ENCODE measurements at regions not wholly inside any gene's neighbourhood (a gene's known extent, or its start where the extent isn't known, plus 50 kb on each side); places are given as distances from the start of the nearest gene placed in this dataset.

DNA sequence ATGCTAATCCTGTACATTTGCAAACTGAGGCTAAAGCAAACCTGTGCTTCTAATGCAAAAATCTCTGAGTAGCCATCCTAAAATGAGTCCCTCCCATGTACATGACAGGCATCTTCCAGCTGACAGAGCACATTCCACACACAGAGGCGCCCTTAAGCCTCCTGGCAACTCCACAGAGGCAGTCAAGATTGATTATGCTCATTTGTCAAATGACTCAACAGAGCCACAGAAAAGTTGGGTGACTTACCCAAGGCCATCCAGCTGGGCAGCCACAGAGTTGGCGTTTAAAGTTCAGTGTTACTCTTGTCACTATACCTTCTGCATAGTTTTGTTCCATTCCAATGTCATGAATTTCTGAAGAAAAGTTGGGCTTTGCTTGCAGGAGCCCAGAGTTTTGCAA lies 394.6 kb upstream of the FGF13 start:
- ATAC-seq = peak; percentile 66

- ATAC-seq = no peak
Observed at GRCh38 chrX:139094671-139095592, 383.4 kb upstream of the FGF13 start.

- ATAC-seq = no peak
Observed at GRCh38 chrX:139093201-139093600, 381.7 kb upstream of the FGF13 start.

GRCh38 chrX:139091878-139092277 lies 380.4 kb upstream of the FGF13 start:
- ATAC-seq = no peak

DNA sequence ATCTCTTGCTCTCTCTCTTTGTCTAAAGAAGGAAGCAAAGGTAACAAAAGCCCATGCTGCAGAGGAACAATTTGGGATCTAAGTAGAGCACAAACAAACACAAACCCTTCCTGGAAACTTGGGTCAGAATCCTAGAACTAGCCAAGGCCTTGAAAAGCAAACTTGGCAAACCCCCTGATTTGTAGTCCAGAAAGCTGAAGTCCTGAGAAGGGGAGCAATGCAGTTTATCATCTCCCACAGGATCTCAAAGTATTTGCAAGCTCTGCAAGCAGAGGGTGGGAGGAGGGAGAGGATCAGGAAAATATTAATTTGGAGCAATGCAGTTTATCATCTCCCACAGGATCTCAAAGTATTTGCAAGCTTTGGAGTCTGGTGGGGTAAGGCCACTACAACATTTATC lies 379.5 kb upstream of the FGF13 start:
- no peak for ATAC-seq

DNA sequence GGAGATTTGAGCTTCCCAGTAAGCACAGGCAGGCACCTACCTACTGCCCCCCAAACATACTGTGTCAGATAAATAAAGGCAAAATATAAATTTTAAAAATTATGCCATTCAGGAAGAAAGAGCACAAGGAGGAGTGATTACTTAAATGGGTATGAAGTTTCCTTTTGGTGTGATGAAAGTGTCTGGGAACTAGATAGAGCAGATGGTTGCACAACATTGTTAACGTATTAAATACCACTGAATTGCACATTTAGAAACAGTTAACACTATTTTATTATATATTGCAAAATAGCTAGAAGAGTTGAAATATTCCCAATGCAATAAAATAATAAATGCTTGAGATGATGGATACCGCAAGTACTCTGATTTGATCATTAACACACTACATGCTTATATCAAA lies 374.7 kb upstream of the FGF13 start:
- ATAC-seq = no peak

- ATAC-seq = no peak
Observed at GRCh38 chrX:139085404-139085803, 373.9 kb upstream of the FGF13 start.

GRCh38 chrX:139083191-139083590 lies 371.7 kb upstream of the FGF13 start:
- no peak for ATAC-seq

GRCh38 chrX:139081965-139082364 lies 370.4 kb upstream of the FGF13 start:
- no peak for ATAC-seq

DNA sequence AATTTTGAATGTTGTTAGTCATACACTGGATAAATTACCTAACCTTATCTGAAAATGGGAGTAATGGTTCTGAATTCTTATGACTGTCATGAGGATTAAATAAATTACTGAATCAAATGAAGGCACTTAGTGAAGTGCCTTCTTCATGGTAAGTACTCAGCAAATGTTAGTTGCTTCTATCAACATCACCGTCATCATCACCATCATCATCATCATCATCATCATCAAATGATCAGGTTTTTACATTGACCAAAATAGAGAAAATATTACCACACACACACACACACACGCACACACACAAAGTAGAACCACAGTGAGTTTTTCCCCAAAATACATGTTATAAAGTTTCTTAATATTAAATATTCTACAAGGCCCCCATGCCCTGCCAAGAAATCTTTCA lies 368.3 kb upstream of the FGF13 start:
- ATAC-seq = no peak

DNA sequence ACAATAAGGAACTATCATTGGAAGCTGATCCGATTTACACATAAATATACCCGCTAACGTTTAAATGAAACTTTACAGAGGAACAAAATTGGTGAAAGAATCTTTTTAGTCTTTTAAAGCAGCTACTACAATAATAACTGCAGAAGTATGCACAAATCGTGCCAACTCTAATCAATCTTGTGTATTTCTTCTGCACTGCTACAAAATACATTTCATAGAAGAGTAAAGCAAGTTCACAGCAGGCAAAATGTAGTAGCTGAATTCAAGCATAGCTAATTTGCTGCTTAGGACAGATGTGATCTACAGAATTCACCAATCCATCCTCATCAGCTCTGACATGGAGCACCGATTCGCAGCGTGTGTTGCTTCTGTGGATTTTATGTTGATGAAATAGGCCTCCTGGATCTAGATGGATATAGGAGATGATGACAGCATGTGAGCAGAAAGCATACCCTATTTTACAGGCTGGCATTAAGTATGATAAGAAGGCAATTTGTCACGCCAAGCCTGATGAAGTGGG lies 367.3 kb upstream of the FGF13 start:
- ATAC-seq = no peak

- ATAC-seq = no peak
Observed at GRCh38 chrX:139078342-139078741, 366.8 kb upstream of the FGF13 start.

DNA sequence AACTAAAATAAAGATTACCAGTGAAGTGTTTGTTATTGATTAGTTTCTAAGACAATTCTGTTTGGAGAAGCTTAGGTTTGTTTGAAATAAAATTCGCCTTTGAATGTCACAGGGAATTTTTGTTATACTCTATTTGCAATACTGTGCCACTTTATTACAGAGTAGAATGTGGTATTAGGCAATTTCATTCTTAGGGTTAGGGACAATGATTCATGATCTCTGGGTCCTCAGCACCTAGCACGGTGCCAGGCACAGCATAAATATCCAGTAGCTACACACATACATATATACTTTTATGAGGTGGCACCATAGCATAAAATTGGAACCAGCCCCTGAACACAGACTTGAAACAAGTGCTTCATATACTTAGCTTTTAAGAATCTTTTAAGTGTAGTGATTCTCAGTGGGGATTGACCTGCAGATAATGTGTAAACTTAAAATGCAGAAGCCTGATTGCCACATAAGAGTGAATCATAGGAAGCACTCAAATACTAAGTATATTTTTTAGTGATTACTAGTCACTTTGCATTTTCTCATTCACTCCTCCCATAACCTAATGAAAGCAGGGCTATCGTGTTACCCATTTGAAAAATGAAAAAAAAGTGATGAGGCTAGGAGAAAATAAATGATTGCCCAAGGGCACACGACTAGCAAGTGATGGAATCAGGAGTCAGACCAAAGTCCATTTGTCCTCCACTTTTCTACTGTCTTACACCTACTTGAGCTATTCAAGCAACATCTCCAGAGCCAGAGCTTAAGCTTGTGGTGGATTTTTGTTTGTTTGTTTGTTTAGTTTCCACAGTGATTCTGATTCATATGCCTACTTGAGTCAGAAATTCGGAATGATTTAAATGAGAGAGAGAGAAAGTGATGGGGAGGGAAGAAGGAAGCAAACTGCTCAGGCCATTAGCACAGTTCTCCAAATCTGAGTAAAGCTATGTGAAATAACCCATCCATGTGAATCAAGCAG lies 366.0 kb upstream of the FGF13 start:
- no peak for ATAC-seq

DNA sequence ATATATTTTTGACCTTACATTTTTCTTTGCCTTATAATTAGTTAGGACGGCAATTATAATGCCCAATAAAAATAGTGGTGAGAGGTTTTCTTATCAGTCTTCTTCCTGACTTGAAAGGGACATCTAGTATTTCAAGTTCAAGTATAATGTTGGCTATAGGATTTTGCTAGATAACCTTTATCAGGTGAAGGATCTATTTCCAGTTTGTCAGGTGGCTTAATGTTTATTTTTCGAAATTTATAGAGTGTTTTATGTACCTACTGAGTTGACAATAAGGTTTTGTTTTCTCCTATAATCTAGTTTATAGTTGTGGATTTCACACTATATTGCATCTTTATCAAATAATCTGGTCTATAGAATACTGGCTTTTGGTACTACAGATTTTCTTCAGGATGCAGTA lies 351.8 kb upstream of the FGF13 start:
- no peak for ATAC-seq

DNA sequence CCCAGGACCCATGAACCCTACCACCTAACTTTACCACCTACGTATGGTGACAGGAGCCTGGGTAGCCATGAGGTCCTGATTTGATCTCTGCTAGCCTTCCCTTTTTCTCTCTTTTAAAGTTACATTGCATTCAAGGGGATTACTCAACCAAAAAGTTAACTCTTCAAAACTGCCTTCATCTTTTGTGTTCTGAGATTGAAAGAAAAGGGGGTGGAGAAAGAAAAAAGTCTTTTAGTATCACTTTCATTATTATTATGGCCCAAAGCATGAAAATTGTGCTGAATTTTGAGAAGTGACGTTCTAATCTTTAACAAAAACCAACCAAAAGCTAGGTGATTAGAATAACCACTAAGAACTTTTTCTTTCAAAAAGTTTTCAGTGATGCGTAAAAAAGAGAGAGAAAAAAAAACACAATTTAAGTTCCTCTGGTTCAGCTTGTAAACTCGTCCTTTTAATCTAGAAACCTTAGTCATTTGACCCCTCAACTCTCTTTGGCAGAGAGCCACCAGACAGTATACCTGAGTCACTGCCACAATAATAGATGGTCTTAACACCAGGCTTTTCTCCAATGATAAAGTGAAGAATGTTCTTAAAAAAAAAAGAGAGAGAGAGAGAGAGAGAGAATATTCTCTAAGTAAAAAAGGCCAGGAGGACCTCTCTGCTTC lies 347.4 kb upstream of the FGF13 start:
- no peak for ATAC-seq

GRCh38 chrX:139052461-139052860 lies 340.9 kb upstream of the FGF13 start:
- ATAC-seq = no peak

- ATAC-seq = no peak
Observed at GRCh38 chrX:139049465-139049864, 337.9 kb upstream of the FGF13 start.

DNA sequence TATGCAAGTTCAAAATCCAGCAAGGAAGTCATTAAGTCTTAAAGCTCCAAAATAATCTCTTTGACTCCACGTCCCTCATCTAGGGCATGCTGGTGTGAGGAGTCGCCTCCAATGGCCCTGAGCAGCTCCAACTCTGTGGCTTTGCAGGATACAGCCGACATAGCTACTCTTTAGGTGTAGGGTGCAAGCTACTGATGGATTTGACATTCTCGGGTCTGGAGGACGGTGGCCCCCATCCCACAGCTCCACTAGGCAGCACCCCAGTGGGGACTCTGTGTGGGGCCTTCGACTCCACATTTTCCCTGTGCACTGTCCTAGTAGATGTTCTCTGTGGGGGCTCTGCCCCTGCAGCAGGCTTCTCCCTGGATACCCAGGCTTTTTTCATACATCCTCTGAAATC lies 333.2 kb upstream of the FGF13 start:
- ATAC-seq = no peak

DNA sequence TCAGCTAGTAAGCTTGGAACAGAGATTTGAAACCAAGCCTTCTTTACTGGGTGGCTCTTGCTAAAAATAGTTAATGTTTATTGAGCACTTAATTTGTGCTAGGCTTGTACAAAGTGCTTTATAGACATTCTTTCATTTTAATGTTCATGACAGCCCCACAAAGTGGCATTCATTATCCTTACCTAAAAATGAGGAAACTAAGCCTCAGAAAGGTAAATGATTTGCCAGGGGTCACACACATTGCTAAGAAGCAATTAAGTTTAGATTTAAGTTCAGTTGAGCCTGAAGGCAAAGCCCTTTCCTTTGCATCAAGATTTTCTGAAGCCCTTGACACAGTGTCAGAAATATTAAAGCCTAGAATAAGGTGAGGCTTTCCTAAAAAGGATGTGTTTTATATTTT lies 327.5 kb upstream of the FGF13 start:
- ATAC-seq = no peak

- no peak for ATAC-seq
Observed at GRCh38 chrX:139026811-139027210, 315.3 kb upstream of the FGF13 start.

DNA sequence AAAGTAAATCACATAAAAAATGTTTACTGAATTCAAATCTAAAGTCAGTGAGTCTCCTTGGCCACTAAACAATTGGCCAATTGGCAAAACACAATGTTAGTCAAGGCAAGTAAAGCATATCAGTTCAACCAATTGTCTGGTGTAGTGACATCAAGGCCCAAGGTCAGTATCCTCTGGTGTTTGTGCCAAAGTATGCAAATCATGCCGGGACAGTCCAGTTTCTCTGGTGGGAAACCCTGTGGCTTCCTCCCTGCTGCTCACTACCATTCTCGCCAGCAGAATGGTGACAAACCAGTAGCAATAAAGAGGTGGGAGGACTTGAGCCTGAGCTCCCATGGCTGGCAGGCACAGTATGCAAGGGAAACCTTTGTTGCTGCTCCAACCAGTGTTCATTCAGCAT lies 314.9 kb upstream of the FGF13 start:
- ATAC-seq = no peak

- peak; percentile 71 for ATAC-seq
Observed at GRCh38 chrX:139025816-139026215, 314.3 kb upstream of the FGF13 start.

DNA sequence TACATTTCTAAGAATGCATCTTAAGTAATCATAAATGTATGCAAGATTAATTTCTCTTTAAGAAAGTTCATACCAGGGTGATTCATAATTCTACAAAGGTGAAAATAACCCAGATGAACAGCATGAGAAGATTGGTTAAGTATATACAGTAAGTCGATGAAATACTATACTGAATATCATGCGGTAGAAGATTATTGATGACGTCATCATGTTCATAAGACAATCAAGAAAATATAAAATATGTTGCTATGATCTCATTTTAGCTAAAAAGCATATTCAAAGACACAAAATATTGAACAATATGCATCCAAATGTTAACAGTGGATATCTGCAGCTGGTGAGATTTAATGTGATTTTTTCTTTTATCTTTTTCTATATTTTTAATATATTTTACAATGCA lies 312.0 kb upstream of the FGF13 start:
- no peak for ATAC-seq

Data from esophagus mucosa (tissue), 1 donor.